Cardiac fibroblast (primary cell): ENCODE measurements at regions not wholly inside any gene's neighbourhood (a gene's known extent, or its start where the extent isn't known, plus 50 kb on each side); places are given as distances from the start of the nearest gene placed in this dataset.

ENCODE experiments used
- DNase-seq, 2 donors: peaks; one replicate each; pipeline versions ENCODE4 v3.0.0 to v3.0.0-alpha.2; 2010; ENCODE audit warnings: low read depth in 2 of 2
- H3K4me3 ChIP-seq, 2 donors: replicated peaks in 1 of 2; 1 replicate in 1 of 2; 2 replicates in 1 of 2; pipeline ENCODE4 v1.5.1; 2011; ENCODE audit warnings: low read depth in 2 of 2, low read length in 2 of 2, mild to moderate bottlenecking in 2 of 2, moderate library complexity in 1 of 2
- TF ChIP-seq, protein P1 (sequence below): IDR thresholded peaks from one replicate; pipeline ENCODE4 v1.5.1; 2011; ENCODE audit warnings: low read depth, mild to moderate bottlenecking, low read length, inconsistent platforms

DNA sequence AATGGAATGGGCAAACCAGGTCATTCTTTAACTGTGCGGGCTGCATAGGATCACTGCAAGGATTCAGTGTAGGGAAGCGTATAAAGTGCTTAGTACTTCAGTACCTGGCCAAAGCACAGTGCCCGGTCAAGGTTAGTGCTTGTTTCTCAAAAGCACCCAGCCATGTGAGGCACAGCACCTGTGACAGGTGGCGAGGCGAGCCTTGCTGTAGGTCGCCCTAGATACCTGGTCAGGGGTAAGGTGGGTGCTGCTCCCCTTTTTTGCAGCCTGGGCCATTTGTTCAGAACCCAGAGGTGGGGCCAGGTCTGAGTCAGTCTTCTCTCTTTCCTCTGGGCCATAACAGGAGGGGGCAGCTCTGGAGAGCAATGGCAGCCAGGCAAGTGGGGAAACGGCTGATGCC, 172.0 kb downstream of the IRF8 start:
- no peak for DNase-seq
- no peak overlapping the region for H3K4me3 ChIP-seq
- TF ChIP-seq, protein P1, sequence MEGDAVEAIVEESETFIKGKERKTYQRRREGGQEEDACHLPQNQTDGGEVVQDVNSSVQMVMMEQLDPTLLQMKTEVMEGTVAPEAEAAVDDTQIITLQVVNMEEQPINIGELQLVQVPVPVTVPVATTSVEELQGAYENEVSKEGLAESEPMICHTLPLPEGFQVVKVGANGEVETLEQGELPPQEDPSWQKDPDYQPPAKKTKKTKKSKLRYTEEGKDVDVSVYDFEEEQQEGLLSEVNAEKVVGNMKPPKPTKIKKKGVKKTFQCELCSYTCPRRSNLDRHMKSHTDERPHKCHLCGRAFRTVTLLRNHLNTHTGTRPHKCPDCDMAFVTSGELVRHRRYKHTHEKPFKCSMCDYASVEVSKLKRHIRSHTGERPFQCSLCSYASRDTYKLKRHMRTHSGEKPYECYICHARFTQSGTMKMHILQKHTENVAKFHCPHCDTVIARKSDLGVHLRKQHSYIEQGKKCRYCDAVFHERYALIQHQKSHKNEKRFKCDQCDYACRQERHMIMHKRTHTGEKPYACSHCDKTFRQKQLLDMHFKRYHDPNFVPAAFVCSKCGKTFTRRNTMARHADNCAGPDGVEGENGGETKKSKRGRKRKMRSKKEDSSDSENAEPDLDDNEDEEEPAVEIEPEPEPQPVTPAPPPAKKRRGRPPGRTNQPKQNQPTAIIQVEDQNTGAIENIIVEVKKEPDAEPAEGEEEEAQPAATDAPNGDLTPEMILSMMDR = no peak

DNA sequence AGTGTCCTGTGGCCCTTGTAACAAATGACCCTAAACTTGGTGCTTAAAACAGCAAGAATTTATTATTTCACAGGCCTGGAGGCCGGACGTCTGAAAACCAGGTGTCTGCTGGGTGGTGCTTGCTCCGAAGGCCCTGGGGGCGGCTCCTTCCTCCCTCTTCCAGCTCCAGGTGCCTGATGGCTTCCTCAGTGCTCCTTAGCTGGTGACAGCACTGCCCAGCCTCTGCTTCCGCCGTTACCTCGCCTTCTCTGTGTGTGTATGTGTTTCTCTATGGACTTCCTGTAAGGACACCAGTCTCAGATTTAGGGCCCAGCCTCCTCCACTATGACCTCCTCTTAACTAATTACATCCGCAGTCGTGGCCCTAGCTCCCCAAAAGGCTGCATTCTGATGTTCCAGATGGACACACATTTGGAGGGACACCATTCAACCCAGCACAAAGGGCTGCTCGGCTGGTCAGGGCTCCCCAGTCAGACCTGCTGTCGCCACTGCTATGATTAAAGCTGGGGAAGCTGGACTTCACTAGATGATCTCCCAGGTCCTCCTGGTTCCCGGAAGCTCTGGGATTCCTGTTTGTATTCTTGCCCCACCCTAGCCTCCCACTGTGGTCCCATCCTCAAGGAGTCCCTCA, 172.8 kb downstream of the IRF8 start:
- TF ChIP-seq, protein P1 = no peak
- no peak overlapping the region for H3K4me3 ChIP-seq
- no peak for DNase-seq

DNA sequence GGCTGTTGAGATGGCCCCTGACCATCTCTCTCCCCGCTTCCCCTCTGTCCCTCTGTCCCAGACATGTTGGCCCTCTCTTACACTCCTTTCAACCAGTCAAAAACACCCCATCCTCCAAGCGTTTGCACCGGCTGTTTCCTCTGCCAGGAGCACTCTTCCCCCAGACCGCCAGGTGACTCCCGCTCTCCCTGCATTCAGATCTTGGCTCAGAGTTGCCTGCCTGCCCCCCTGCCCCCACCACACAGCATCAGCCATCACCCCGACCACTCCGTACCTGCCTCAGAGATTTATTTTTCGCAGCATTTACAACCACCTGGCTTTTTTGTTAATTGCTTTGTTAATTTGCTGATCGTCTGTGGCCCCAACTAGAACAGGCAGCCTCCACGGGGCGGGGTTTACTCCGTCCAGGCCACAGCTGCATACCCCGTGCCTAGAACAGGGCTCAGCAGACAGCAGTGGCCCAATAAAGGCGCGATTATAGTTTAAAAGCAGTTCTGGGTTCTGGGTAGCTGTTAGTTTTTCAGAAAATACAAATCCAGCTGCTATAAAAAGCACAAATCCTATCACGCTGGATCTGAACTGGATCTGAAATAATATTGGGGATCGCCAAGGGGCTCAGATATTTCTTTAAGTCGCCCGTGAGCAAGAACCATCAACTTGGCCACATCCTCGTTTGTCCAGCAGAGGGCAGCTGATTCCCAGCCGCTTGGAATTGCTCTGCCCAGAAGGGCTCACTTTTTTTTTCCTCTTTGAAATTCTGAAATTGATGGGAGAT, 173.6 kb downstream of the IRF8 start:
- TF ChIP-seq, protein P1 = peak; percentile 90
- peak; percentile 78 for DNase-seq
- H3K4me3 ChIP-seq = no peak overlapping the region

DNA sequence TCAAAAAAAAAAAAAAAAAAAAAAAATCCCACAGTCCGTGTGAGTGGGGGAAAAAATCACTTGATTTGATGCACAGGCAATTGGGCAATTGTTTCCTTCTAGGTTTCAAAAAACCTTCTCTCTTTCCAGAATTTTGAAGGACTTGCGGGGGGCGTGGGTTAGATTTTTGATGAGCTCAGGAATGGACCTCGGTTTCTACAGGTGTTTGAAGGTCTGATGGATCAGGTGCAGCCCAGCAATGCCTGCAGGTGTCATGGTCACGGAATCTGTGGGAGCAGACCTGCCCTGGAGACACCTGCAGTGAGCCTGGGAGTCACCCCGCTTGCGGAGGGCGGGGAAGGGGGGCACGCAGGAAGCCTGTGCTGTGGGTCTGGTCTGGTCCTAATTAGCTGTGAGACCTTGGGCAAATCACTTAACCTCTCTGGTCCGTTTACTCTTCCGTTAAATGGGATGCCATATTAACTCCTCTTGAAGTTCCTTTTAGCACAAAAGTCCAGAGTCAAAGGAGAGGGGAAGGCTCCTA, 174.2 kb downstream of the IRF8 start:
- no peak for DNase-seq
- TF ChIP-seq, protein P1 = no peak
- H3K4me3 ChIP-seq = no peak overlapping the region

DNA sequence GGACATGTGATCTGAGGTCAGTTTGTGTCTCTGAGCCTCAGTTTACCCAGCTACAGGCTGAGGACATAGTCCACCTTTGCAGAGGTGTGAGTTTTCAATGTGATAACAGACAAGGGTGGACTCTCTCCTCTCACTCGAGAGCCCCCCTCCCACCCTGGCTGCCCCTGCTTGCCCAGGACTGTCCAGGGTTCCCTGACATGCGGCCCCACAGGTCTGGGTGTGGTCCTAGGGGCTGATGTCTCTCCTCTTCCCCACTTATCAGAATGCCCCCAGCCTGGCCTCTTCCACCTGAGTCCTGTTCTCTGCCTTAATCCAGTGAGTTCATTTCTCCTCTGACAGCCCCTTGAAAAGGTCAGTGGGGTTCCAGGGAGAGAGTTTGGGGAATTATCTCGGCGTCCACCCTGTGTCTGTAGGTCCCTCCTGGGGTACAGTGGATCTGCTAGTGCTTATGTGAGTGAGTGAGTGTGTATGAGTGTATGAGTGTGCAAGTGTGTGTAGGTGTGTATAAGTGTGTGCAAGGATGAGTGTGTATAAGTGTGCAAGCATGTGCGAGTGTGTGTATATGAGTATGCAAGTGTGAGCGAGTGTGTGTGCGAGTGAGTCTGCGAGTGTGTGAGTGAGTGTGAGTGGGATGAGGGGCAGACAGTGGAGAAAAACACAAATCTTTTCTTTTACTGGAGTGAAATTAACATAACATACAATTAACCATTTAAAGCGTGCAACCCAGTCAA, 175.0 kb downstream of the IRF8 start:
- TF ChIP-seq, protein P1 = no peak
- DNase-seq = no peak
- H3K4me3 ChIP-seq = no peak overlapping the region

DNA sequence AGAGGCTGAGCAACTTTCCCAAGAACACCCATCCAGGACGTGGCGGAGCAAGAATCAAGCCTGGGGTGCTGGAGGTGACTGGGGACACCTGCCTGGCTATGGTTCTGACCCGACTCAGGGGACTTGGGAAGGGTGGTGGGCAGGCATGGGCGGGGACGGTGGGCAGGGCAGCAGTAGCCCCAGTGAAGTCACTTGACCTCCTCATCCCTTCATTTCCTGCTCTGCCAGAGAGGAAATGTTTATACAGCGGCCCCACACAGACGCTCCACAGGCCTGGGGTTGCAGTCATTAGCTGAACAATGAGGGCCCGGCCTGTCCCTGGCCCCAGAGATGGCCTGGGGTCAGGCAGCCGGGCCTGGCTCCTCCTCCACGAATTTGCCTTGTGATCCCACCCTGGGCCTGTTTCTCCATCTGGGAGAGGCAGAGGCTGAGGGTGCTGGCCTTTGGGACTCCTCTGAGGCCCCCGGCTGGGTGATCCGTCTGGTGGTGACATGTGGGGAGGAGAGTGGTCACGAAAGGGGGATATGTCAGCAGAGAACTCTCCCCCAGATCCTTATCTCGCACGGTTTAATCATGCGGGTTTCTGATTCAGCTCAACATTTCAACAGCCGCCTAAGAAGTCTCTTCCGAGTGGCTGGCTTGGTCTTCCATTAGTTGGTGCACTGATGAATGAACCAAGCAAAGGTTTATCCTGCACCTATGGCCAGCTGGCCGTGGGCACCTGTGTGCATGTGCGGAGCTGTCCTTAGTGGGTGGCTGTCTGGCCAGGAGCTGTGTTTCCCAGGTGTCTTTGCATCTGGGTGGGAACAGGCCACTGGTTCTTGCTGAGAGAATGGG, 175.9 kb downstream of the IRF8 start:
- no peak overlapping the region for H3K4me3 ChIP-seq
- DNase-seq = peak in 1 of 2 donors; percentile 7
- TF ChIP-seq, protein P1 = no peak
